Pancreas (tissue), 10 donors: ENCODE measurements at regions not wholly inside any gene's neighbourhood (a gene's known extent, or its start where the extent isn't known, plus 50 kb on each side); places are given as distances from the start of the nearest gene placed in this dataset.

Experiments
- ATAC-seq, 4 donors: fragments of 200-7000 bp; cut with Tn5 transposase; one replicate each; pipeline versions ENCODE4 v1.8.0 to v1.9.1; 2020; ENCODE audit warnings: mild to moderate bottlenecking in 4 of 4, moderate library complexity in 4 of 4
- DNase-seq, 6 donors: peaks; one replicate each; pipeline ENCODE4 v3.0.0-alpha.2; 2020
- FAIRE-seq: peaks from 2 replicates; lab custom pipeline; 2012; peaks lifted over from hg19 to GRCh38; lab: Jason Lieb, UNC
- H3K27ac ChIP-seq, 4 donors: fragments of 200-600 bp; sonication (generic); 1 replicate in 3 of 4; 2 replicates in 1 of 4; pipeline versions ENCODE4 v1.5.0 to v1.8.0; 2020
- H3K27me3 ChIP-seq, 4 donors: fragments of 200-600 bp; one replicate each; pipeline ENCODE4 v1.8.0; 2021
- H3K36me3 ChIP-seq, 3 donors: fragments of 200-600 bp; sonication (generic) in 1 of 3; one replicate each; pipeline versions ENCODE4 v1.5.0 to v1.8.0; 2020 to 2021
- H3K4me1 ChIP-seq, 3 donors: fragments of 200-600 bp; one replicate each; pipeline ENCODE4 v1.8.0; 2021
- H3K4me3 ChIP-seq, 4 donors: fragments of 200-600 bp; sonication (generic) in 2 of 4; one replicate each; pipeline versions ENCODE4 v1.5.0 to v1.8.0; 2020 to 2021
- H3K9me3 ChIP-seq, 4 donors: fragments of 200-600 bp; one replicate each; pipeline ENCODE4 v1.8.0; 2021
- WGBS, 2 donors: extraction: QIAGEN DNeasy Blood & Tissue Kit; methylation state at CpG; one replicate each; pipeline ENCODE4 v1.1.7; 2013; 5-methylcytosine and 5-hydroxymethylcytosine counted together
- intact Hi-C, 3 donors: fragments of 100-400 bp; cut with DNase I; formaldehyde crosslinking; loops; one replicate each; pipeline versions ENCODE4 v1.11.1 to v1.14.2; 2022
- TF ChIP-seq, protein P1 (sequence below), 4 donors: fragments of 200-600 bp; sonication (generic) in 3 of 4; IDR thresholded peaks; one replicate each; pipeline versions ENCODE4 v1.5.0 to v1.8.0; 2021; ENCODE audit warnings: antibody characterized with exemption in 4 of 4
- donor health status: healthy with polysubstance abuse.
- donor health status: DM: no; HTN: no; CAD: no; lungs with moderate emphysema.
- donor health status: DM: no; HTN: no; CAD: no.
- donor health status: control.
- donor health status: control.
- donor health status: Bipolar disorder and iron deficiency.
- donor health status: DM: yes; HTN: yes; CAD: no.
- donor health status: DM: no; HTN: no; CAD: no.
- donor health status: DM: no; HTN: no; CAD: no.
- donor health status: DM: yes; HTN: yes; CAD: no.

DNA sequence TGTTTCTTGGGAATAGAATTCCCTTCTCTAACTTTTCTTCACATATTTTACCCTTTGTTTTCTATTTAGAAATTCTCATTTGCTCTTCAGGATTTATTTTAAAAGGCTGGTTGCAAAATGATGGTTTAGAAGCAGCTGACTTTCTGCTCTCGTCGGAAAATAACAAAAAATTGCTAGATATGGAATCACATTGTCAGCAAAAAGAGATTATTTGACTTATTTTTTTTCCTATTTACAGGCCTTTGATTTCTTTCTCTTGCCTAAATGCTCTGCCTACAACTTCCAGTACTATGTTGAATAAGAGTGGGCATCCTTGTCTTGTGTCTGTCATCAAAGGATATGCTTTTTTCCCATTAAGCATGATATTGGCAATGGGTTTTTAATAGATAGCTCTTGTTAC is 1619.1 kb upstream of the ACO1 start:
- WGBS, 2 donors, result 66 to 83% methylated on average over 2 of the region's 2 CpGs
- H3K4me1 ChIP-seq, result no peaks in the 10 kb centered on the region
- no peak for ATAC-seq
- intact Hi-C loops, result no loop called here
- no peak overlapping the region for H3K4me3 ChIP-seq
- no peaks in the 10 kb centered on the region for H3K36me3 ChIP-seq
- no peaks in the 10 kb centered on the region for H3K9me3 ChIP-seq
- TF ChIP-seq, protein P1, sequence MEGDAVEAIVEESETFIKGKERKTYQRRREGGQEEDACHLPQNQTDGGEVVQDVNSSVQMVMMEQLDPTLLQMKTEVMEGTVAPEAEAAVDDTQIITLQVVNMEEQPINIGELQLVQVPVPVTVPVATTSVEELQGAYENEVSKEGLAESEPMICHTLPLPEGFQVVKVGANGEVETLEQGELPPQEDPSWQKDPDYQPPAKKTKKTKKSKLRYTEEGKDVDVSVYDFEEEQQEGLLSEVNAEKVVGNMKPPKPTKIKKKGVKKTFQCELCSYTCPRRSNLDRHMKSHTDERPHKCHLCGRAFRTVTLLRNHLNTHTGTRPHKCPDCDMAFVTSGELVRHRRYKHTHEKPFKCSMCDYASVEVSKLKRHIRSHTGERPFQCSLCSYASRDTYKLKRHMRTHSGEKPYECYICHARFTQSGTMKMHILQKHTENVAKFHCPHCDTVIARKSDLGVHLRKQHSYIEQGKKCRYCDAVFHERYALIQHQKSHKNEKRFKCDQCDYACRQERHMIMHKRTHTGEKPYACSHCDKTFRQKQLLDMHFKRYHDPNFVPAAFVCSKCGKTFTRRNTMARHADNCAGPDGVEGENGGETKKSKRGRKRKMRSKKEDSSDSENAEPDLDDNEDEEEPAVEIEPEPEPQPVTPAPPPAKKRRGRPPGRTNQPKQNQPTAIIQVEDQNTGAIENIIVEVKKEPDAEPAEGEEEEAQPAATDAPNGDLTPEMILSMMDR (IDR thresholded peaks at IDR 0.05), result no peak
- FAIRE-seq, result no peak
- DNase-seq, result no peak
- H3K27me3 ChIP-seq, result no peaks in the 10 kb centered on the region
- H3K27ac ChIP-seq, result no peak overlapping the region

DNA sequence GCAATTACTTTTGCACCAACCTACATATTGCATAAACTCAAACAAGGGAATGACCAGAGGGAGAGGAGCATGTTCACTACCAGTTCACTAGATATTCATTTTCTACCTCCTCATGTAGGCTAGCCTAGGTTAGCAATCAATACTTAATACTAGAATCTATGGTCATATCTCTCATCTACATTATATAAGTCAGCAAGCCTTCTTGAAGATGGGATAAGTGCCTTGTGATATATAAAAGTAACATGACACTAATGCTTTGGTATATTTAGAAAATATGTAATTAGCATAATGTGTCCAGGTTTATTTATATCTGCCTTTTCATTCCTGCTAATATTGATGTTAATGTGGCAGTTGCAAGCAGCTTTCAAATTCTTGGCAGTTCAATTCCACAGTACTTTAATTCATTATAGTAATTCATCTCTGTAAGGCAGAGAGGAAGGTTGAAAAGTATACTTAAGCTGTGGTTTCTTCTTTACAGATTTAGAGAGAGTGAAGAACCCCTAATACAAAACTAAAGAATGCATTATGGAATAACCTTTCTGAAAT is 1613.2 kb upstream of the ACO1 start:
- Histone ChIP-seq H3K9me3 (no peaks in the 10 kb centered on the region), H3K4me1 (no peaks in the 10 kb centered on the region), H3K27me3 (no peaks in the 10 kb centered on the region), H3K4me3 (no peak overlapping the region), H3K36me3 (no peaks in the 10 kb centered on the region), H3K27ac (no peak overlapping the region)
- no peak for DNase-seq
- FAIRE-seq, result no peak
- no peak for ATAC-seq
- intact Hi-C loops, result no loop called here
- TF ChIP-seq, protein P1 (IDR thresholded peaks at IDR 0.05), result no peak

DNA sequence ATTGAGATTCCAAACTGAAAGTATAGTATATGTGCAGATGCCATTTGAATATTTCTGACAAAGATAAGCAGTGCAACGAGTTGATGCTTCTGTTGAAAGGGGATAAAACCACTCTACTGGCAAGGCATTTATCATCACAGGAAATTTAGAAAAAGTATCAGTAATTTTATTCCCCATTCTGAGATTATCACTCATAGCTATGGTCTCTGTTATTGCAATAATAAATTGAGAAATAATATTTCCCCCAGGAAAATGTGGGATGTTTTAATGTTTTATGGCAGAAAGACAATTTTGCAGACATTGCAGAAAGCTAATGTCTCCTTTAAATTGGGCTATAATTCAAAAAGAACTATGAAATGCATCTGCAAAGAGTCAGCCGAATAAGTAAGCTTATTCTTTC is 1612.7 kb upstream of the ACO1 start:
- Histone ChIP-seq H3K4me3 (no peak overlapping the region), H3K9me3 (no peaks in the 10 kb centered on the region), H3K27me3 (no peaks in the 10 kb centered on the region), H3K27ac (no peak overlapping the region), H3K36me3 (no peaks in the 10 kb centered on the region), H3K4me1 (no peaks in the 10 kb centered on the region)
- TF ChIP-seq, protein P1 (IDR thresholded peaks at IDR 0.05), result no peak
- DNase-seq, result no peak
- intact Hi-C loops, result no loop called here
- FAIRE-seq, result no peak
- 26 to 39% methylated on average over 2 of the region's 2 CpGs for WGBS, 2 donors
- ATAC-seq, result no peak

DNA sequence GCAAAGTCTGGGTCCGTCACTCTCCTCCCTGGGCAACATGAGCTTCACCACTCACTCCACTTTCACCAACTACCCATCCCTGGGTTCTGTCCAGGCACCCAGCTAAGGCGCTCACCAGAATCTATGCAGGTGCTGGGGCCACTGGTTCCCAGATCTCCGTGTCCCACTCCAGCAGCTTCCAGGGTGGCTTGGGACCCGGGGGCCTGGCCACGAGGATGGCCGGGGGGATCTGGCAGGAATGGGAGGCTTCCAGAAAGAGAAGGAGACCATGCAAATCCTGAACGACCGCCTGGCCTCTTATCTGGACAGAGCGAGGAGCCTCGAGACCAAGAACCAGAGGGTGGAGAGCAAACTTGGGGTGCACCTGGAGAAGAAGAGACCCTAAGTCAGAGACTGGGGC is 1611.0 kb upstream of the ACO1 start:
- no peaks in the 10 kb centered on the region for H3K4me1 ChIP-seq
- no peaks in the 10 kb centered on the region for H3K36me3 ChIP-seq
- WGBS, 2 donors, result 65 to 80% methylated on average over 10 of the region's 10 CpGs
- no peaks in the 10 kb centered on the region for H3K9me3 ChIP-seq
- TF ChIP-seq, protein P1 (IDR thresholded peaks at IDR 0.05), result no peak
- intact Hi-C loops, result no loop called here
- FAIRE-seq (no peak), ATAC-seq (no peak), DNase-seq (peak in 2 of 6 donors; percentile 7 to 34)
- no peak overlapping the region for H3K4me3 ChIP-seq
- H3K27me3 ChIP-seq, result peaks cover 0 to 4% (median 0%) of the 10 kb centered on the region in 4 donors
- H3K27ac ChIP-seq, result no peak overlapping the region

DNA sequence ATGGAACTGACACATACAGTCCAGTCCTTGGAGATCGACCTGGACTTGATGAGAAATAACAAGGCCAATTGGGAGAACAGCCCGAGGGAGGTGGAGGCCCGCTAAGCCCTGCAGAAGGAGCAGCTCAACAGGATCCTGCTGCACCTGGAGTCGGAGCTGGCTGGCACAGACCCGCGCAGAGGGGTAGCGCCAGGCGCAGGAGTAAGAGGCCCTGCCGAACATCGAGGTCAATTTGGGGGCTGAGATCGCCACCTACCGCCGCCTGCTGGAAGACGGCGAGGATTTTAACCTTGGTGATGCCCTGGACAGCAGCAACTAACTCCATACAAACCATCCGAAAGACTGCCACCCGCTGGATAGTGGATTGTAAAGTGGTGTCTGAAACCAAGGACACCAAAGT is 1610.1 kb upstream of the ACO1 start:
- TF ChIP-seq, protein P1 (IDR thresholded peaks at IDR 0.05), result no peak
- FAIRE-seq (no peak), DNase-seq (peak in 2 of 6 donors; percentile 12 to 41), ATAC-seq (no peak)
- no peaks in the 10 kb centered on the region for H3K4me1 ChIP-seq
- H3K4me3 ChIP-seq, result no peak overlapping the region
- 55 to 58% methylated on average over 17 of the region's 17 CpGs for WGBS, 2 donors
- H3K27ac ChIP-seq, result no peak overlapping the region
- no peaks in the 10 kb centered on the region for H3K9me3 ChIP-seq
- peaks cover 0 to 5% (median 0%) of the 10 kb centered on the region in 4 donors for H3K27me3 ChIP-seq
- no peaks in the 10 kb centered on the region for H3K36me3 ChIP-seq
- intact Hi-C loops, result no loop called here
